GM19324 (cell line): ENCODE measurements at regions not wholly inside any gene's neighbourhood (a gene's known extent, or its start where the extent isn't known, plus 50 kb on each side); places are given as distances from the start of the nearest gene placed in this dataset.
"Not testable (repeated sequence)": the region's sequence is repeated elsewhere in the genome, so short reads cannot be mapped to it uniquely, and the experiment has no call there.

Source experiments
- ATAC-seq: cut with Tn5 transposase; IDR thresholded peaks from one replicate; pipeline ENCODE4 v1.9.1; 2021; ENCODE audit warnings: mild to moderate bottlenecking, moderate library complexity; ENCODE audit not compliant: unreplicated experiment, low FRiP score

DNA sequence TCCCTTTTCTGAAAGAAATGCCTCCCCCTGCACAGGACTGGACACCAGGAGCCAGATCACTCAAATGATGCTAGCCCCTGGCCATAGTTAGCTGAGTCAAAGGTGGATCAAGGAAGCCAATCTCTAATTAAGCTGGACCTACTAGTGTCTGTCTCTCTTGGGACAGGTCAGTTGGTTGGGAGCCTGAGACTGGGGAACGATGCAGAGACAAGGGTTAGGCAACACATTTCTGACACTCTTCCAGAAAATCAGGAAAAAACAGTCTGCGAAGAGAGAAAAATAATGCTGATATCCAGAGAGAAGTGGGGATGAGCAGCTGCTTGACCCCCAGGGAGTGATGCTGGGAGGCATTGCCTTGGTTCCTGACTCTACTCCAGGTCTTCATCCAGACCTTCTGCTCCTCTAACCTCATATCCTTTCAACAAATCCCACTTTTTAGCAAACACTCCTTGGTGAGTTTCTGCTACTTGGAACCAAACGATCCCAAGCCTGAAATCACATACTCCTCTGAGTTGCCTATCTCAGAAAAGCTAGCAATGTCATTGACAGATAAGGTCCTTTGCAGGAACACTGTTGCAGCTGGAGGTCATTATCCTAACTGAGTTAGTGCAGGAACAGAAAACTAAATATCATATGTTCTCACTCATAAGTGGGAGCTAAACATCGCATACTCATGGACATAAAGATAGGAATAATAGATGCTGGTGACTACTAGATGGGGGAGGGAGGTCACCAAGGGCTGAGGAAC lies 369.7 kb downstream of the COG6 start:
- ATAC-seq = no peak

DNA sequence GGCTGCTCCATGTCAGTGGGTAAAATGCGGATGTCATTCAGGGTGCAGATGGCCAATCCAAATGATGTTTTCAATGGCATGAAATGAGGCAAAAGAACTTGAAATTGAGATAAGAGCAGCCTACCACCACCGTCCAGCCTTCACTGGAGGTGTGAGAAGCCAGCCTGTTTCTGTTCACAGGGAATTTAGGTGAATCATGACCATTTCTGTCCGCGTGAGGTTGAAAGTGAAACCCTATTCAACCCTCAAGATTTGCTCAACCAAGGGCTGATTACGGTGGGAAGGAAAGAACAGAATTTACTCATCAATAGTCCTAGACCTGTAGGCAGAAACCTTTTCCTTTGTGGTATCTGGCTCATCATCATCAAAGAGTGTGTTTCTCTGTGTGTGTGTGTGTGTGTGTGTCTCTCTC lies 370.7 kb downstream of the COG6 start:
- ATAC-seq = peak; percentile 93

DNA sequence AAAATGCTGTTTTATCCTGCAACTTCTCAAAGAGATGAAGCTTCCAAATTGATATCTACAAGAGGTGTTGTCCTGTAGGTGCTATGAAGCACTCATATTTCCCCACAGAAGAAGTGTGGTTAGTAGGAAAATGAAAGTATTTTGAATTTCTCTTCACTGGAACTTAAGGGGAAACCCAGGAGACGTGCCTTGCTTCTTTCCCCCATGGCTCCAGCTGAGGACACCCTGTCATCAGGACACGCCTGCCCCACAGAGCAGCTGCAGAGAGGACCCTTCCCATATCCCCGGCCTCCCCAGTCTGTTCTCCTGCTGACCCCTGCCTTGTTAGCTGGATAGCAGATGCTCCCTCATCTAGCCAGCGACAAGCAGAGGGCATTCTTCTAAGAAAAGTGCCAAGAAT lies 371.3 kb downstream of the COG6 start:
- peak; percentile 22 for ATAC-seq

DNA sequence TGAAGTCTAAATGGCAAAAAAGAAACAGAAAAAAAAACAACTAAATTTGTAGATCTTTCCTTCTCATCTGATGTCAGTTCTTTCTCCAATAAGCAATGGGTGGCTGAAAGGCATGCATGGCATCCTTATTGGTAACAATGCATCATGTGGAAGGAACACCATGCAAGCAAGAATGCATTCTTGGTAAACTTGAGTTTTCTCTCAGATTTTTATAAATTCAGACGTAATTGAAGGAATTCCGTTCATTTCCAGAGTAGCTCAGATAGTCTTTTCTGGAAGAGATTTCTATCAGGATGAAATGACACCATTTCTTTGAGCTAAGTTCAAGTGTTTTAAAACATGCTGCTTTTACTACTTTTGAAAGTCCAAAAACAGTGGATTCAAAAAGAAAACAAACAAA lies 373.0 kb downstream of the COG6 start:
- ATAC-seq = no peak

DNA sequence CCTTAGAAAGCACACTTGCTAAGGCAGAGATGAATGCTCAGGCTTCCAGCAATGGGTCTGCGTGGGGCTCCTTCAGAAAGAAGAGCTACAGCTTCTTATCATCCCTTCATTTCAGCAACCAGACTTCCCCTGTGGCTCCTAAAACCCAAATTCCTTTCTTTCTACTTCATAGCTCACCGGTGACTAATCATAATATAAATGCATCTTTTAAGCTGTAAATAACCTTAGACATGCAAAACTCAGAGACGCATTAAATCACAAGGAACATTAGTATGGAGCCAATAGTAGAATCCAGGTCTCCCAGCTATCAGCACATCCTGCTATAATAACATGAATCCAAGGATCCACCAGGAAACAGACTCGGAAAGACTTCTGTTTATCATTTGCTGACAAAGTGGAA lies 375.6 kb downstream of the COG6 start:
- ATAC-seq = no peak

DNA sequence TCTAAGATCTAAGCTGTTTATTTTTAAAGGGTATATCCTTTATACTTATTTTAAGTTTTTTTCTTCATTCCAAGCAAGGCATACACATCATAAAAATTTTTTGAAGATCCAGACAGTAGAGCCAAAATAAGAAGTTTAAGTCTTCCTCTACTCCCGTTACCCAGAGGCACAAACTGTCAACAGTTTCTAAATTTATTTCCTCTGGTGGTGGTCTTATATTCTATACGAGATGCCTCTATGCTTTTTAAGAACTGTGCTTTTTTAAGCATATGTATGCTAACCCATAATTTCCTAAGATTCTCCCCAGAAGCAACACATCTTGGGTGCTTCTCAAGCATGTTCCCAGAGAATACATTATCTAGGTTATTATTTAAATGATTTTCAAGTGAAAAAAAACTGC lies 383.6 kb downstream of the COG6 start:
- ATAC-seq = no peak

DNA sequence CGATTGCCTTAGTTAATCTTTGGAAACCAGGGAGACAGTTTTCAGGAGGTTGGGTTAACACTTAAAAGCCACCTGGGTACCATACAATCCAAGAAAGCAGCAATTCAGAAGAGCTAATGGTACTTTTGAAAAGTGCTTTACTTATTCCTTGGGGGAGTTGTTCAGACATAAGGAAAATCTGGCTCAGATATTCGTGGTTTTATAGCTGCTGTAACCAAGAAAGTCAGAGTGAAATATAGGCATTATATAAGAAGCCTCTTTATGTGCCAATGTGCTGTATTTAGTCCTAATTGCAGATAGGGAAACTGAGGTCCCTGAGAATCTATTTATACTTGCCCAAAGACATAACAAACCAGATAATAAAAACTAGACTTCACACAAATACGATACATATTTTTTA lies 387.5 kb downstream of the COG6 start:
- no peak for ATAC-seq

DNA sequence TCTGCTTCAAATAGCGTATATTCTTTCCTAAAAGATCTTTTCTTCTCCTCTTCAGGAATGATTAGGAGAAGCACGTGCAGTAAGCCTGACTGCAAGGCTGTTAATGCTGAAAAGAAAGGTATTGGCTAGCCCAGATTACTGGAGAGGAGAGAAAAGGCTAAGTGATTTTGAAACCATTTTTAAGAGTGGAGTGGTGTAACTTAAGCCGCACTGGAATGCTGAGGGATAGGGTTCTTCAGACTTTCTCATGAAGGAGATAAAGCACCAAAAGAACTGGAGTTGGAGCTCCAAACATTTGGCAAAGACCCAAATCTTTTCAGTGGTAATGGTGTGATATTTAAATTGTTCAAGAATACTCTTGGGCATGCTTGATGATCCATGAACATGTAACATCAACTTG lies 388.3 kb downstream of the COG6 start:
- no peak for ATAC-seq

DNA sequence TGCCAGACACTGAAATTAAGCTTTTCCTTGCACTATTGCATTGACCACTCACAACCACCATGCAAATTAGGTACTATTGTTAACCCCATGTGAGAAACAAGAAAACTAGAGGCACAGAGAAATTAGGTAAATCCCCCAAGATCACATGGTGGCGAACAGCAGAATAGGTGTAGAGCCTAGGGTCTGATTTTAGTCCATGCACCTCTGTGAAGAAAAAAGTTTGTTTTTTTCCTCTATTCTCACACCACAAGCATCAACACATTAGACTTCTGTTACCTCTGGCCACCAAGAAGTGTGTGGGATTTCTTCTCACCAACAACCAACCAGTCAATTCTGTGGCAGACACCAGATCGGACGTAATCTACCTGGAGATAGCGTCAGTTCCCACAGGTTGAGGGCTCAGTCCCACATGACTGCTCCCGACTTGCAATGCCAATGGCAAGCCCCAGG lies 391.9 kb downstream of the COG6 start:
- peak; percentile 74 for ATAC-seq

DNA sequence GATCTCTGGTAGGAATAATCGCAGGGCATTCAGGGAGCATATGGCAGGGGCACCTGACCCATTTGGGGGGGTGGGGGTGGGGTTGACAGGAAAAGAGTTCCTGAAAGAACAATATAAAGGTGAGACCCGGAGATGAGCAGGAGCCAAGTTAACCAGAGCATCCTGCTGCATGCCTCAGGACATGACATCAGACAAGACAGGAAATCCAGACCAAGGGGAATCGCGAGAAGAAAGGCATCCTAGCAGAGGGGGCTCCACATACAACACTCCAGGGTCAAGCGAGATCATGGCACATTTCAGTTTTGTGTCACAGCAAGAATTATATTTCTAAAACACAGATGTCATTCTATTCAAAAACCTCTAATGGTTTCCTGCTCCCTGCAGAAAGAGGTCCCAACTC lies 393.1 kb downstream of the COG6 start:
- ATAC-seq = no peak

DNA sequence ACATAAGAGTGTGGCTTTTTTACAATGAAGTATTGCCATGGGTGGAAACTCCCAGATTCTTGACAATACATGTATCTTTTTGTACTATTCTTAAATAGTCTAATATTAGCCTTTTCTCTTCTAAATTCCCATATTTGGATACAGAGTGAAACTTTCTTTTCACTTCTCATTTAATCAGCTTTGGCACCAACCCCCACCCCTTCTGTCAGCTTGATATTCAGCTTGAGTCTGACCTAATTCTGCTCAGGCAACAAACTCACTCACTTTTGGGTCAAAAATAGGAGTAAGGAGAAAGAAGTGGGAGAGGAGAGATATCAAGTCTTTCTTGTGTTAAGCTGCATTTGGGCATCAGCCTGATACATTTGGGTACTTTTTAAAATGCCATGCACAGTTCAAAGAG lies 397.5 kb downstream of the COG6 start:
- no peak for ATAC-seq

DNA sequence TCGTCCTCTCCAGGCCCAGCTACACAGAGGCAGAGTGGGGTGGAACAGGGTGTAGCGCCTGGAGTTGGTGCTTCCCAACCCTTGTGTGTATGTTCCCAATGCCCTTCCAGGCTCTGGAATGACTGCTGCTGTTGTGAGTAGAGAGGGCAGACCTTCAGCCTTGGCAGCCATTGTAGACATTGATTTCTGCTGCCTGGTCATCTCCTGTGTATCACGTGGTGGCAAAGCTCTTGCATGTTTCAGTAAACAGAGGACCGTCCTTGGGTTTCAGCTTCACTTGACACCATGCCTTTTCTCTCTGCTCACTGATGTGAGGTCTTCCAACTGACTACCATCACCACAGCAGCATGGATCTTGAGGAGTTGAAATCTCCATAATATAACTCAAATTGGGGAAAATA lies 397.9 kb downstream of the COG6 start:
- no peak for ATAC-seq

DNA sequence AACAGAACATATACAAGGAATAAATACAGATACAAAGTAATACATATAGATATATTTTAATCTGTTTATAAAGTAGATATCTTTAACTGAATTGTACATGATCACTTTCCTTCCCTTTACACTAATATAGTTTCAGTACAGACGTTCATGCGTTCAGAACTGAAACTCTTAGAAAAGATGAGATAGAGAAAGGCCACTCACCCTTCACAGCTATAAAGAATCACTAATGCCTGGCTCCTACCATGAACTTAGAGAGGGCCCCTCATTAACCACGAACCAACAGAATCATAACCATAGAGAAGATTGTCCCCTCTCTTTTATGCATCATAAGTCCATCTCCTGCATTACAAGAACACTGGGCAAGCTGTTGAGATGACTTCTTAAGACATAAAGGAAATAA lies 399.0 kb downstream of the COG6 start:
- ATAC-seq = not testable (repeated sequence)

DNA sequence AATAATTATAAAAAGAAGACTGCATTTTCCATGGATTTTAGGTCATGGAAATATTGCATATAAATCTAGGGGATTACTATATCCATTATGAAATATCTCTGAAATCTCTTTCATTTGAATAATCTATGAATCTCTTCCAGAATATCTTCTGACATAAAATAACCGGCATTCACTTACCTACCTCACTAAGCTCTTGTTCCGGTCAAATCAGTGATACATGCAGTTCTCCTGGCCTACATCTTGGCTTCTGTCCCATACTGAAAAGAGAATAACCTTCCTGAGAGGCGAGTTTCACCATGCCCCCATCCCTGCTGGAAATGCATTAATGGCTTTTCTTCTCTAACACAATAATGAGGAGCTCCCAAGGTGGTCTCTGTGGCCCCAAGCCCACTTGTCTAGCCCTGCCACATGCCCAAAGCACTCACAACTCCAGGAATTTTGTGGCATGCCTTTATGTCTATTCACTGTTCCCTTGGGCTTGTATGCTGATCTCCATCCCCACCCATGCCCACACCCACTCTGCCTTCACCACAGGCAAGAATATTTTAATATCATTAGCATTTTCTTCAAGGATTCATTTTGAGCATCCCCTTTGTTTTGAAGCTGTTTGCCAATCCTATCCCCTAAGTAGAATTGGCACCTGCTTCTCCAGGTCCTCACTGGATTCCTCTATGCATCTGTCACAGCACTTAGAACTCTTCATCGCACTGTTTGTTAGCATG lies 401.6 kb downstream of the COG6 start:
- ATAC-seq = no peak

DNA sequence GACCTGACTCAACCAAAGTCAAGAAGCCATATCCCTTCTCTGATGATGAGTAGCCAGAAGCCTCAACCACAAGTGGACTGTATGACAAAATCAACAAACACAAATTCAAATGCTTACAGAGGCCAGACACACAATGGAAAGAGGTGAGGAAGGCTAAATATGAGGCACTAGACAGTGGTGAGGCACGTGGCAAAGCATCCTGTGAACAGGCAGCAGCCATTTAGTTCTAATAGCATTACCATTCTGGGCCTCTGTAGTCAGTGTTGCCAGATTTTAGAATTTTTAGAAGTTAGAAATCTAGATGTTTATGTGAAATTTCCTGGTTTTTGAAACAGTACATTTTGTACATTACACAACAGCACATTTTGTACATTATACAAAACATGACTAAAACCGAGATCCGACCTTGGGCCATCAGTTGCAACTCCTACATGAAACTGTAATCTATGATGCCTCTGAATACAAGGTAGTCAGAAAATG lies 403.3 kb downstream of the COG6 start:
- ATAC-seq = no peak

DNA sequence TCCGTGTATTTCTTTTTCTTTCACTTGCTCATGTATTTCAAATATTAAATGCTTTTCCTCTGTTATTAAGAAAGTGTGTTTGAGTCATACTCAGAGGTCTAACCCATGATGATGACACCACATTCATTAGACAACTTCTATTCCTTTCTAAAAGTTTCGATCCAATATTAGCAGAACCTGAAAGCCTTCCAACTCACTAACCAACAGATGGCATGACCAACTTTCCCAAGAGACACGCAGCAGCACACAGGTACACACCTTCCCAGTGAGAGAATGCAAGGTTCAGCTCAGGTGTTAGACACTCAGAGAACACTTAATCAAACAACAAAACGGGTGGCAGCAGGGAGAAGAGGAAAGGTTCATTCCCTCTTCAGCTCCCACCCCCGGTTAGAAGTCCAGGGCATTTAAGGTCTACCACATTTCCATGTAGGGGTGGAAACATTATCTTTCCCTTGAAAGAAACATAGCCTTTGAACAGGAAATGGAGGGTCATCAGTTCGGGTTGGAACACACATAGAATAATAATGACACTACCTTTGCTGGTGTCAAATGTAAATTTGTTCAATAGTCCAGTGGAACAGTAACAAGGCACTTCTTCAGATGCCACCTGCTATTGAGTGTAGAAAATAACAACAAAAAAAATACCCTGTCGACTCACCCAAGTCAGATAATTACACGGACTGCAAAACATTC lies 404.2 kb downstream of the COG6 start:
- peak; percentile 15 for ATAC-seq

DNA sequence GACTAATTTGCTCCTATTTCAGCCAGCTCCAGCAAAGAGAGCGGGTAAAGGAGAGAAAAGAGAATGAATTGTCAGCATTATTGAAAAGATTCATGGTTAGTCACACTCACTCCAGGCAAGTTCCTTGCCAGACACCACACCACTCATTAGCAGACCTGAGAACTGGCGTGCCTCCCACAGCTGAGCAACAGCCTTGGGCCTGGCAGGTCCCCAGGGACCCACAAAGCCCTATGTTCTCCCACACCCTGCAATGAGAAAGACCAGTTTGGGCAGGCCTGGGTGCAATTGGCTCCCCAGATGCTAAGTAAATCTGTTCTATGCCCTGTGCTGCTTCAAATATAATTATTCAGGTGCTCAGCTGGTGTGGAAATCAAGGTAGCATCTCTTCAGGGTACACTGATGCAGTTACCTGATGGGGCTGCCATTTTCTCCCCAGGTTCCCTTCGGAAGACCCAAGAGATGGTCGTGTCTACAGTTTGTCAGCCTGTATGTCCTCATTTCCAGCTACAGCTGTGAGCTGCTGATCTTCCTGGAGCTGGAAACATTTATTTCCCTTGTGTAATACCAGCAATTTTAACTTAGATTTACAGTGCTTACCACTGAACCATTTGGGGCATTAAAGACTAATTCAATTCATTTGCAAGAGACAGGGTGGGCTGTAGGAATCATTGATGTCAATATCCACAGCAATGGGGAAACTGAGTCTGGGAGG lies 405.0 kb downstream of the COG6 start:
- peak; percentile 81 for ATAC-seq

DNA sequence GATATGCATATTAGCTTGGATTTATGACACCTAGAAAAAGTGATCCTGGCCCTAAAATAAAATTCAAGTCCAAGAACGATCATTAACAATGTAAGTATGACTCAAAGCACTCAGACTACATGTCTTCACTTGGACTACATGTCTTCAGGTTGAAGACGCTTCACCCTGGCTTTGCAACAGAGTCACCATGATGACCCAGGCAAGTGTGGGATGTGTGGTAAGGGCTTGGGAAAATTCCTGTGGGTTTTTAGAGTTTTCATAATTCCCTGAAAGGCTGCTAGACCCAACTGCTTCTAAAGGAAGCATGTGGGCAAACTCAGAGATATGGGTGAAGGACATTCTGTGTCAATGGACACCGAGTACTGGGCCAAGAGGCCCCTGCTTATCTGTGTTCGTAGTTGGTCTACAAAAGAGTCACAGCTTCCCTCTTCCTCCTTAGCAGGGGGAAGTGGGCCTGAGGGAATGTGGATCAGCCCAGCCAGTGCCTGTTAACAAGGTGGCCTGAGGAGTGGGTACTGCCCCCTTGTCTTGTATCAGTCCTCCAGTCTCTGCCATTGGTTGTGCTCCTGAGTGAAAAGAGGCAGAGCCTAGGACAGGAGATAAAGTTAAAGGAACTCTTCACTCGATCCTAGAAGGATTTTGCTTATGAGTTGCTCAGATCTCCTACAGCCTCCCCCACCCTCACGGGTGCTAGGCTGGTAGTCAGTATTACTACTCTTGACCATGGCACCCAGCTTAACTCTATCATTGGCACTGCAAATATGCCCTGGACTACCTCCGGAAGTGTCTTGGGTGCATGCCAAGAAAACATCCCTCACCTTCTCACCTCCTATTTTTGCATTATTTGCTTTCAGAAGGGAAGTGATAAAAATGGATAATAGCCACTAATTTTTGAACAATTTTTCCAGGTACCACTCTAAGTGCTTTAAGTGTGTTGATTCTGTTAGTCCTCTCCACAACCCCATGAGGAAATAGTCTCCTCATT lies 406.3 kb downstream of the COG6 start:
- no peak for ATAC-seq

DNA sequence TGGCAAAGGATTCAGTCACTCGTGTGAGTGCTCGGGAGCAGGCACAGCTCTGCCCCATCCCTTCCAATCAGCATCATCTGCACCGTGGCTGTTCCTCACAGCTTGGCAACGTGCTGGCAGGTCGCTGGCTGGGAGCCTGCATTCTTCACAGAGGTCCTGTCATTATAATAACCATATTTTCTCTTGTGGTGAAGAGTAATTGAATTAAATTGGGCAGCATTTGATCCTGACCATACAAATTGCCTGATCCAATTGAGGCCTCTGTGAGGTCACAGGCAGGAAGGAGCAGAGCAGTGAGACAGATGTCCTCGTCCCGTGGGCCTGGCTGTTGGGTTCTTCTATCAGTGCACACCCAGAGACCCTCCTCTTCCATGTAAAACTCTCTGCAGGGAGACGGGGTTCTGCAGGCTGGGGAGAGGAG lies 407.8 kb downstream of the COG6 start:
- ATAC-seq = no peak

DNA sequence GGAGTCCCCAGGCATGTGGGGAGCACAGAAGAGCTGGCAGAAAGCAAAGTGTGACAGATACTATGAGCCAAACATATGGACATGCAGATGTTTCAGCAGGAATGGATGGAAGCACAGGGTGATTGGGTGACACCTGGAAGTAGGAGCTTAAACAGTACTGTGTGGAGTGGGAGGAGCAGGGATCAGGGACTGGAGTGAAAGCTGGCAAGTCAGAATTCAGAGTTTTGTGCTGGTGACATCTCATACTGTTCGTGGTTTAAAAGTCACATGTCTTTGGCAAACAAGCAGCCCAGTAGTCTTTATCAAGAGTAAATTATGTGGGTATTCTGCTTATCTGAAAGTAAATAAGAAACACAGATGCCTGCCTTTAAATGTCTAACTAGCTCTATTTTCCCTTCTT lies 408.2 kb downstream of the COG6 start:
- no peak for ATAC-seq
